K562 (cell line): ENCODE measurements at regions not wholly inside any gene's neighbourhood (a gene's known extent, or its start where the extent isn't known, plus 50 kb on each side); places are given as distances from the start of the nearest gene placed in this dataset.

ENCODE experiments used
- ATAC-seq: fragments of 200-7000 bp; cut with Tn5 transposase; 3 replicates; pipeline ENCODE4 v1.9.1; 2020; ENCODE audit warnings: moderate library complexity
- BruUV-seq: library from RNA; stranded (reverse); fragments of 400-500 nt; replicated peaks from 2 replicates; lab custom pipeline; 2021; lab: Mats Ljungman, UMichigan
- CTCF ChIA-PET: fragments of 300-600 bp; formaldehyde crosslinking; extraction: SDS; loops from one replicate; lab custom pipeline; 2021; ENCODE audit warnings: low intra/inter-chr PET ratio; lab: Yijun Ruan, JAX
- POLR2A ChIA-PET: fragments of 300-600, 350-650 bp; sonication (Branson Sonifier 250); formaldehyde crosslinking; extraction: SDS; loops from one replicate; lab custom pipeline; 2021; ENCODE audit warnings: antibody characterized with exemption, inconsistent platforms; lab: Yijun Ruan, JAX
- DNase-seq, 4 experiments: peaks; one replicate each; pipeline versions ENCODE4 v3.0.0 to v3.0.0-alpha.2; 2011 to 2018; ENCODE audit warnings: low spot score in 3 of 4, mixed read lengths in 3 of 4; ENCODE audit errors: extremely low read depth in 1 of 4
- FAIRE-seq: peaks from 2 replicates; lab custom pipeline; 2011; peaks lifted over from hg19 to GRCh38; lab: Jason Lieb, UNC
- H2AFZ ChIP-seq: 2 replicates; pipeline ENCODE4 v1.6.0; 2011; ENCODE audit warnings: low read depth, low read length, control low read depth, inconsistent platforms
- H3K27ac ChIP-seq: fragments of 200-600 bp; 3 replicates; pipeline ENCODE4 v1.8.0; 2011; ENCODE audit warnings: low read depth, mild to moderate bottlenecking, control low read depth, inconsistent platforms, low read length, moderate library complexity, mixed read lengths; ENCODE audit errors: extremely low read depth
- H3K27me3 ChIP-seq, 2 experiments: fragments of 300-600 bp in 1 of 2; 2 replicates in 1 of 2; 3 replicates in 1 of 2; pipeline versions ENCODE4 v1.6.0 to v1.8.0; 2011; ENCODE audit warnings: inconsistent platforms in 2 of 2, low read length in 2 of 2, mild to moderate bottlenecking in 1 of 2, mixed read lengths in 1 of 2, moderate library complexity in 1 of 2; ENCODE audit not compliant: control insufficient read depth in 2 of 2, insufficient read depth in 2 of 2
- H3K36me3 ChIP-seq: fragments of 300-600 bp; 3 replicates; pipeline ENCODE4 v1.8.0; 2011; ENCODE audit warnings: mild to moderate bottlenecking, low read length, inconsistent platforms; ENCODE audit not compliant: control insufficient read depth, insufficient read depth
- H3K4me1 ChIP-seq, 2 experiments: fragments of 200-600 bp in 1 of 2; replicated peaks in 1 of 2; 2 replicates in 1 of 2; 3 replicates in 1 of 2; pipeline versions ENCODE4 v1.5.1 to v1.8.0; 2011; ENCODE audit warnings: inconsistent platforms in 2 of 2, low read length in 2 of 2, mild to moderate bottlenecking in 1 of 2, mixed read lengths in 1 of 2, moderate library complexity in 1 of 2; ENCODE audit not compliant: control insufficient read depth in 2 of 2, insufficient read depth in 2 of 2
- H3K4me2 ChIP-seq: 2 replicates; pipeline ENCODE4 v1.6.1; 2011; ENCODE audit warnings: low read length, control low read depth, inconsistent platforms, mixed read lengths; ENCODE audit not compliant: insufficient read depth
- H3K4me3 ChIP-seq: fragments of 200-600 bp; sonication (generic), shearing (Covaris generic); 2 replicates; pipeline ENCODE4 v1.5.1; 2016; ENCODE audit warnings: control low read depth, inconsistent platforms
- H3K79me2 ChIP-seq: fragments of 200-600 bp; 3 replicates; pipeline ENCODE4 v1.8.0; 2011; ENCODE audit warnings: low read length, inconsistent platforms; ENCODE audit not compliant: control insufficient read depth, insufficient read depth
- H3K9ac ChIP-seq, 2 experiments: 2 replicates each; pipeline versions ENCODE4 v1.6.0 to v1.6.1; 2011; ENCODE audit warnings: low read depth in 2 of 2, low read length in 2 of 2, control low read depth in 1 of 2, inconsistent platforms in 1 of 2, mild to moderate bottlenecking in 1 of 2, mixed read lengths in 1 of 2; ENCODE audit not compliant: insufficient read depth in 1 of 2
- H3K9me1 ChIP-seq: one replicate; pipeline ENCODE4 v1.6.0; 2011; ENCODE audit warnings: inconsistent platforms, mild to moderate bottlenecking, low read length, moderate library complexity; ENCODE audit not compliant: control insufficient read depth, insufficient read depth
- H3K9me3 ChIP-seq: replicated peaks from 2 replicates; pipeline ENCODE4 v1.5.1; 2011; ENCODE audit warnings: low read depth, low read length, inconsistent platforms; ENCODE audit not compliant: control insufficient read depth, insufficient read depth
- H4K20me1 ChIP-seq: replicated peaks from 2 replicates; pipeline ENCODE4 v1.6.1; 2011; ENCODE audit warnings: low read length, inconsistent platforms, mixed read lengths; ENCODE audit not compliant: control insufficient read depth, insufficient read depth
- ERF ChIP-seq: fragments of 450-650 bp; formaldehyde crosslinking; IDR thresholded peaks from 2 replicates; pipeline ENCODE4 v1.4.0; 2020; ENCODE audit warnings: mild to moderate bottlenecking, mixed read lengths
- NEUROD1 ChIP-seq: fragments of 150-350 bp; IDR thresholded peaks from 2 replicates; pipeline ENCODE4 v1.6.1; 2014; ENCODE audit warnings: borderline replicate concordance, low read length, low read depth; ENCODE audit not compliant: partially characterized antibody
- POLR2H ChIP-seq: IDR thresholded peaks from 2 replicates; pipeline ENCODE4 v1.6.1; 2016; ENCODE audit warnings: missing genetic modification characterization, low read depth, mild to moderate bottlenecking, control low read depth, missing compliant biosample characterization, moderate library complexity
- RAD51 ChIP-seq: fragments of 450-650 bp; IDR thresholded peaks from 2 replicates; pipeline ENCODE4 v1.7.1; 2016; ENCODE audit warnings: low read depth, mild to moderate bottlenecking, borderline replicate concordance
- ZFX ChIP-seq: sonication (generic); formaldehyde crosslinking; IDR thresholded peaks from 2 replicates; pipeline ENCODE4 v1.8.0; 2022; ENCODE audit warnings: mild to moderate bottlenecking, missing genetic modification reagents, moderate library complexity
- WGBS: fragments of 100-300 bp; shearing (Covaris generic); methylation state at CpG from one replicate; pipeline ENCODE4 v1.1.6; 2016; ENCODE audit warnings: low coverage, mixed read lengths; ENCODE audit not compliant: insufficient coverage; ENCODE audit errors: missing lambda C conversion rate; 5-methylcytosine and 5-hydroxymethylcytosine counted together
- in situ Hi-C: fragments of 300-500 bp; cut with MboI; formaldehyde crosslinking; loops from 4 replicates; pipeline ENCODE4 v1.15.0; 2018; ENCODE audit warnings: inconsistent platforms, mixed read lengths
- intact Hi-C: fragments of 100-400 bp; cut with micrococcal nuclease; formaldehyde crosslinking; loops from 2 replicates; pipeline ENCODE4 v1.14.2; 2022
- TF ChIP-seq, protein P1 (sequence below): sonication (generic); formaldehyde crosslinking; IDR thresholded peaks from 2 replicates; pipeline ENCODE4 v1.8.1; 2023; ENCODE audit warnings: missing genetic modification reagents, mild to moderate bottlenecking, borderline replicate concordance
- TF ChIP-seq, protein P2 (sequence below): sonication (generic); formaldehyde crosslinking; IDR thresholded peaks from 2 replicates; pipeline ENCODE4 v1.8.0; 2022; ENCODE audit warnings: mild to moderate bottlenecking, missing genetic modification reagents

DNA sequence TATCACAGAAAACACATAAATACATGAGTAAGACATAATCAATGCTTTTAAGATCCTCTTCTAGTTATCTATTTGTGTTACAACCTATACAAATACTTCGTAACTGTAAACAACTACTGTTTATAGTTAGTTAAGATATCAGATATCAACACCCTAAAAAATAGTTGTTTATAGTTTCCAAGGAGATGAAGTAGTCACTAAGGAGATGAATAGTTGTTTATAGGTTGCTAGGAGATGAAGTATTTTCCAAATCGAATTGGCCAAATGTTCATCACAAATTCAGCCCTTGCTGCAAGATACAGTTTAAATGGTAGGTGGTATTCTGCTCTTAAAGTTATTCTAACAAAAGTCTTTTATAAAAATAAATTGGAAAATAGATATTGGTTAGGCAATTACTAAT, 618.2 kb upstream of the PCDH10 start (continued):
- TF ChIP-seq, protein P1, sequence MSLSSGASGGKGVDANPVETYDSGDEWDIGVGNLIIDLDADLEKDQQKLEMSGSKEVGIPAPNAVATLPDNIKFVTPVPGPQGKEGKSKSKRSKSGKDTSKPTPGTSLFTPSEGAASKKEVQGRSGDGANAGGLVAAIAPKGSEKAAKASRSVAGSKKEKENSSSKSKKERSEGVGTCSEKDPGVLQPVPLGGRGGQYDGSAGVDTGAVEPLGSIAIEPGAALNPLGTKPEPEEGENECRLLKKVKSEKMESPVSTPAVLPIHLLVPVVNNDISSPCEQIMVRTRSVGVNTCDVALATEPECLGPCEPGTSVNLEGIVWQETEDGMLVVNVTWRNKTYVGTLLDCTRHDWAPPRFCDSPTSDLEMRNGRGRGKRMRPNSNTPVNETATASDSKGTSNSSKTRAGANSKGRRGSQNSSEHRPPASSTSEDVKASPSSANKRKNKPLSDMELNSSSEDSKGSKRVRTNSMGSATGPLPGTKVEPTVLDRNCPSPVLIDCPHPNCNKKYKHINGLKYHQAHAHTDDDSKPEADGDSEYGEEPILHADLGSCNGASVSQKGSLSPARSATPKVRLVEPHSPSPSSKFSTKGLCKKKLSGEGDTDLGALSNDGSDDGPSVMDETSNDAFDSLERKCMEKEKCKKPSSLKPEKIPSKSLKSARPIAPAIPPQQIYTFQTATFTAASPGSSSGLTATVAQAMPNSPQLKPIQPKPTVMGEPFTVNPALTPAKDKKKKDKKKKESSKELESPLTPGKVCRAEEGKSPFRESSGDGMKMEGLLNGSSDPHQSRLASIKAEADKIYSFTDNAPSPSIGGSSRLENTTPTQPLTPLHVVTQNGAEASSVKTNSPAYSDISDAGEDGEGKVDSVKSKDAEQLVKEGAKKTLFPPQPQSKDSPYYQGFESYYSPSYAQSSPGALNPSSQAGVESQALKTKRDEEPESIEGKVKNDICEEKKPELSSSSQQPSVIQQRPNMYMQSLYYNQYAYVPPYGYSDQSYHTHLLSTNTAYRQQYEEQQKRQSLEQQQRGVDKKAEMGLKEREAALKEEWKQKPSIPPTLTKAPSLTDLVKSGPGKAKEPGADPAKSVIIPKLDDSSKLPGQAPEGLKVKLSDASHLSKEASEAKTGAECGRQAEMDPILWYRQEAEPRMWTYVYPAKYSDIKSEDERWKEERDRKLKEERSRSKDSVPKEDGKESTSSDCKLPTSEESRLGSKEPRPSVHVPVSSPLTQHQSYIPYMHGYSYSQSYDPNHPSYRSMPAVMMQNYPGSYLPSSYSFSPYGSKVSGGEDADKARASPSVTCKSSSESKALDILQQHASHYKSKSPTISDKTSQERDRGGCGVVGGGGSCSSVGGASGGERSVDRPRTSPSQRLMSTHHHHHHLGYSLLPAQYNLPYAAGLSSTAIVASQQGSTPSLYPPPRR (CRISPR knock-in tag): no peak
- TF ChIP-seq NEUROD1 (no peak), RAD51 (no peak), ERF (CRISPR knock-in tag) (no peak)

DNA sequence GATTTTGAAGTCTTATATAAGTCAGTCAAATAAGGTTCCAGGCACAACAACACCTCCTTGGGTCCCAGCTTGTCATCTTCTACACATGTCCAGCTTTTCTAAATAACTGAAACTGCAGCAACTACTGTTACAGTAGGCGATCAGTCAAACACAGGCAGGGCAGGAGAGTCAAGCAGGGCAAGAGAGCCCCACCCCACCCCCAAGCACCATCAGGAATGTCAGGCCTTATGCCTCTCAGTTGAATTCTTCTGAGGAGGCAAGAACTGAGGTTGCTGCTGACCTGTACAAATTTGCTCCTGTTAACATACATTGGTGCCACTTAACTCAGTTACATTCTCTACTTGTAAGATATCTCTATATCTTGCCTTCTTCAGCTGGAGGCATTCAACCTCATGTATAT, 608.8 kb upstream of the PCDH10 start:
- H3K9me3 ChIP-seq: no peaks in the 10 kb centered on the region
- H2AFZ ChIP-seq: no peak overlapping the region
- H4K20me1 ChIP-seq: no peaks in the 10 kb centered on the region
- H3K9me1 ChIP-seq: no peaks in the 10 kb centered on the region
- no peak overlapping the region for H3K4me3 ChIP-seq
- ChIA-PET CTCF (no interaction called here), POLR2A (no interaction called here)
- BruUV-seq: no TSS peak
- FAIRE-seq (no peak), DNase-seq (no peak), ATAC-seq (no peak)
- no peak for TF ChIP-seq POLR2H (tag)
- no peak for TF ChIP-seq ZFX
- TF ChIP-seq, protein P2, sequence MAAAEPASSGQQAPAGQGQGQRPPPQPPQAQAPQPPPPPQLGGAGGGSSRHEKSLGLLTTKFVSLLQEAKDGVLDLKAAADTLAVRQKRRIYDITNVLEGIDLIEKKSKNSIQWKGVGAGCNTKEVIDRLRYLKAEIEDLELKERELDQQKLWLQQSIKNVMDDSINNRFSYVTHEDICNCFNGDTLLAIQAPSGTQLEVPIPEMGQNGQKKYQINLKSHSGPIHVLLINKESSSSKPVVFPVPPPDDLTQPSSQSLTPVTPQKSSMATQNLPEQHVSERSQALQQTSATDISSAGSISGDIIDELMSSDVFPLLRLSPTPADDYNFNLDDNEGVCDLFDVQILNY (CRISPR knock-in tag): no peak
- no peak overlapping the region for H3K4me2 ChIP-seq
- 0% methylated on average over 1 of the region's 1 CpG for WGBS
- in situ Hi-C loops (no loop called here), intact Hi-C loops (no loop called here)
- H3K9ac ChIP-seq: no peak overlapping the region
- no peaks in the 10 kb centered on the region for H3K79me2 ChIP-seq
- no peaks in the 10 kb centered on the region for H3K27me3 ChIP-seq
- no peaks in the 10 kb centered on the region for H3K4me1 ChIP-seq
- no peak overlapping the region for H3K27ac ChIP-seq
- no peaks in the 10 kb centered on the region for H3K36me3 ChIP-seq
